ENCODE measurements at regions not wholly inside any gene's neighbourhood (a gene's known extent, or its start where the extent isn't known, plus 50 kb on each side); places are given as distances from the start of the nearest gene placed in this dataset.
"Not testable (repeated sequence)": the region's sequence is repeated elsewhere in the genome, so short reads cannot be mapped to it uniquely, and the experiment has no call there.

DNA sequence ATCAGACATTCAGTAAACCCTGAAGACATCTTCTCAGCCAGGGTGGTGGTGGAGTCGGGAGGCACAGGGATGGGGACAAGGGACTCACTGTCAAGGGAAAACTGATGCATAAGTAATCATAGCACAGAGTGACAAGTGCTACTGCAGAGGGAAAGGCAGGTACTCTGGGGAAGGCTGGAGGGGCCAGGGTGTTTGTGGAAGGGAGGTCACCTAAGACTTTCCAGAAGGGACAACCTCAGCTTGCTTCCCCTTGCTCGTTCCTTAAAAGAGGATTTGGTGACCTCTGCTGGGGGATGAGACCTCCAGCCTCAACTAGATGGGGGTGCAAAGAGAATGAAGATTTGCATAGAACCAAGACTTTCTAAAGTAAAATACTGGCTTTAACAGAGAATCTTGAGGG lies 99.5 kb downstream of the SLC4A3 start:
- no peak for DNase-seq (ENCODE audit: low spot score)

DNA sequence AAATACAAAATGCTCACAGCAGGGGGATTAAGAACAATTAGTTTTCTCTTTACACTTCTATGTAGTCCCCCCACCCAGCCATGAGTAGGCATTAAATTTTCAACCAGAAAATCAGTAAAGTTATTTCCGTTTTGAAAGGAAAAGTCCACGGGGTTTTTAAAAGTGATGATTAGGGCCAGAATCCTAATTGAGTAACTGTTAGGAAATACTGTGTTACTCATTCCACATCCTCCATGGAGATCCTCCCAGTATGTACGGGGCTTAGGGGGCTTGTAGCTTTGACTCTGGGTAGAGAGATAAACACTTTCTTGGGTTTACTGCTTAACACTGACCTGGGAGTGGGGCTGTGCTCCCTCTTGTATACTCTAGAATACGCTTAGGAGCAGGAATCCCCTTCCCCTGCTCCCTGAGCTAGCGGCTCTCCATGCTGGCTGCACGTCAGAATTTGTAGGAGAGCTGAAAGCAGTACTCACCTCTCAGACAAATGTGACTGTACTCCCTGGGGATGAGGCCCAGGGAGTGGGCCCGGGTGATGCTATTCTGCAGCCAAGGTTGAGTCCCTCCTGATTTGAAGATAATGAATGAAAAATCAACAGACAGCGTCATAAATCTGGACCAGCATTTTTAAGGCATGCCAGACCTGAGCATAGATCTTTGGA lies 100.5 kb downstream of the SLC4A3 start:
- DNase-seq (ENCODE audit: low spot score): no peak

- no peak for DNase-seq (ENCODE audit: low spot score)
Measured at GRCh38 chr2:219728991-219729487, 101.6 kb downstream of the SLC4A3 start.

DNA sequence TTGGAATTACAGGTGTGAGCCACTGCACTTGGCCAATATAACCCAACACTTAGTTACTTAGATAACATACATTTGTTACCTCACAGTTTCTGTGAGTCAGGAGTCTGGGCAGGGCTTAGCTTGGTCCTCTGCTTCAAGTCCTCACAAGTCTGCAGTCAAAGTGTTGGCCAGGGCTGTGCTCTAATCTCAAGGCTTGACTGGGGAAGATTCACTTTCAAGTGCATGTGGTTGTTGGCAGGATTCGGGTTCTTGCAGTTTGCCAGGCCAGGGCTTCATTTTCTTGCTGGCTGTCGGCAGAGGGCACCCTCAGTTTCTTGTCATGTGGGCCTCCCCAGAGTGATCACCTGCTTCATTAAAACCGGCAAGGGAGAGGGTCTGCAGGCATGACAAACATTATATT lies 103.7 kb downstream of the SLC4A3 start:
- no peak for DNase-seq (ENCODE audit: low spot score)

DNA sequence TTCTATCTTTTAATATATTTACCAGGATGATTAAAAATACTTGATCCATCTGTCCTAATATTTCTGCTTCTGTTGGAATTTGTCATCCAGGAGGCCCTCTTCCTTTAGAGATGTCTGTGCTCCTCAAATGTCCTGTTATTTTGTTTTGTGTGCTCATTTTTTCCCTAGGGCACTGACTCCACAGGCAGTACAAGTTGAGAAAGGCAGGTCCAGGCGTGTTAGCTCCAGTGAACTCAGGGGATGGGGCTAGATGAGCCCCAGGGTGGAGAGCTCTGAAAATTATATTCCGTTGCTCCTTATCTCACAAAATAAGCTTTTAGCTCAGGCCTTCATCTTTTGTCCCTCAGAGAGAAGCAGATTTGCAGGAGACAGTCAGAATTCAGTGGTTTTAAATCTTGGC lies 105.7 kb downstream of the SLC4A3 start:
- no peak for DNase-seq (ENCODE audit: low spot score)

DNA sequence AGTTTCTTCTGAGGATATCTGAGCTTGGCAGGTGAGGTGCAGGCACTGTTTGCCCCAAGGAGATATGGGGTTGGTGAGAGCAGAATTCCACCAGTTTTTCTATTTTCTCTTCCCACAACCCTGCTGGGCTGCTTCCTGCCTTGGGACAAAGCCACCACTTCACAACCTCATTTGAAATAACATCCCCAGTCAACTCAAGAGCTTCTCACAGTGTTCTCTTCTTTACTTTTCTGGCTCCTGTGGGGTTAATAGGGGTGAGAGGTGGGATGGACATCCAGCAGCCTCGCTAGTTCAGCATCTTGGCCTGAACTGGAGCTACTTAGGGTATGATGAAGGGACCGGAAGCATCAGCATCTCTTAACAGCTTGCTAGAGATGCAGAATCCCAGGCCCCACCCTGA lies 106.3 kb downstream of the SLC4A3 start:
- DNase-seq (ENCODE audit: low spot score): no peak

DNA sequence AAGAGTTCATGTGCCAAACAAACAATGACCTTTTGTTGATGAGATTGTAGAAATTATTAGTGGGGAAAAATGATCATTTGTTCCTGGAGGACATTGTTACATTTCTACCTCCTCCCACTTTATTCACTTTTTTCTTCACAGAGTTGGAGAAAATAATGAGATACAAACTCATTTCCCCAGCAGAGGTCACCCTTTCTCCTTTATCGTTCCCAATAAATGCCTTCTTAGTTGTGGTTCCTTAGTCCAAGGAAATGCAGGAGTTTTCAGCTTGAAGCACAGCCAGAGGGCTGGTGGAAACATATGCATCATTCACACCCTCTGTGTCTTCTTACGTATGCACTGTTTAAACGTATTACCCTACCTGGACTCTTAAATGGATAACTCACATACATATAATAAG lies 108.8 kb downstream of the SLC4A3 start:
- peak; percentile 68 for DNase-seq (ENCODE audit: low spot score)

DNA sequence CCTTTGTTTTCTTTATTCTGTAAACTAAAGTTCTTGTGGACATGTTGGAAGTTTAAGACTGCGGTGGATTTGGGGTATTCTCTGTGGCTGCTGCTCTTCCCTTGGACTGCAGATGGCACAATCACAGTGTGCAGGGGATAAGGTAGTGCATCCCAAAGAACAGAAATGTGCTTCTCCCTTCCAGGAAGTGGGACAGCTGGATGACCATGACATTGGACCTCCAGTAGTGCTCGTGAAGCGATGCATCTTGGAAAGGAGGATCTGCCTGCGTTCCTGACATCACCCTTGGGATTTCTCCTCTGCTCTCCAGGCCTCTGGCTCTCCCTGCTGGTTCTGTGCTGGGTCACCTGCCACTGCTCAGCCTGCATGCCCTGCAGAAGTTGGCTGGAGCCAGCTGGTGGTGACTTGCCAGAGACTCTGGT lies 109.9 kb downstream of the SLC4A3 start:
- DNase-seq (ENCODE audit: low spot score): peak; percentile 62

DNA sequence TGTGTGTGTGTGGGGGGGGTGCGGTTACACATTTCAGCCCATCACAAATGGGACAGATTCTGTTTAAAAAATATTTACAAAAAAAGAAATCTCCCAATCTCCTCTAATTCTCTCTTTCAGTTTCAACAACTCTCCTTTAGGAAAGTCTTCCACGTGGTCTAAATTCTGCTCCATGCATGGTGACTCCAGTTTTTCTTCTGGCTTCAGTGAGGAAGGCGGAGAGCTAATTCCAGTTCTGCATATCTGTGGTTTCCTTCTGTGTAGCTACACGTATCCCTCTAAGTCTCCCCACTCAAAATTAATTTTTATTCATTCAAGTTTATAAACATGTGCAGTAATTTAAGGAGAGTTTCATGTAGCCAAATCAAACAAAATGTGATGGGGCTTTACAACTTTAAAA lies 111.6 kb downstream of the SLC4A3 start:
- DNase-seq (ENCODE audit: low spot score): no peak

GRCh38 chr2:219739866-219740440 lies 112.5 kb downstream of the SLC4A3 start:
- no peak for DNase-seq (ENCODE audit: low spot score)

DNA sequence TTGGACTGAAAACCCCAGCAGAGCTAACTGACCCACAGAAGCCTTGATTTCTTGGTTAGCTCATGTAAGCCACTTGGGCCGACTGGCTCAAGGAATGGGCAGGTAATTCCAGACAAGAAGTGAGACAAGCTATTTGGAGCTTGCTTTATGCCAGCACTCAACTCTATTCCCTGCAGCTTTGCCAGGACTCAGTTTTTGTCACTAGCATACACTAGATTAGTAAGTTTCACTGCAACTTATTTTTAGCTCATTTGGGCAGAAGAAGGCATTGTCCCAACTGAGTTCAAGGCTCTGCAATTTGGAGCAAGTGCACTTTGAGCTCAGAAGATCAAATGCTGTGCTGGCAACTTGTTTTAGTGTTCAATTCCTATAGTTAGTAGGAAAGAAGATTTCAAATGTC lies 116.1 kb downstream of the SLC4A3 start:
- no peak for DNase-seq (ENCODE audit: low spot score)

- no peak for DNase-seq (ENCODE audit: low spot score)
Measured at GRCh38 chr2:219744066-219744465, 116.6 kb downstream of the SLC4A3 start.

- no peak for DNase-seq (ENCODE audit: low spot score)
Measured at GRCh38 chr2:219744600-219744999, 117.2 kb downstream of the SLC4A3 start.

GRCh38 chr2:219747637-219748036 lies 120.2 kb downstream of the SLC4A3 start:
- DNase-seq (ENCODE audit: low spot score): no peak

DNA sequence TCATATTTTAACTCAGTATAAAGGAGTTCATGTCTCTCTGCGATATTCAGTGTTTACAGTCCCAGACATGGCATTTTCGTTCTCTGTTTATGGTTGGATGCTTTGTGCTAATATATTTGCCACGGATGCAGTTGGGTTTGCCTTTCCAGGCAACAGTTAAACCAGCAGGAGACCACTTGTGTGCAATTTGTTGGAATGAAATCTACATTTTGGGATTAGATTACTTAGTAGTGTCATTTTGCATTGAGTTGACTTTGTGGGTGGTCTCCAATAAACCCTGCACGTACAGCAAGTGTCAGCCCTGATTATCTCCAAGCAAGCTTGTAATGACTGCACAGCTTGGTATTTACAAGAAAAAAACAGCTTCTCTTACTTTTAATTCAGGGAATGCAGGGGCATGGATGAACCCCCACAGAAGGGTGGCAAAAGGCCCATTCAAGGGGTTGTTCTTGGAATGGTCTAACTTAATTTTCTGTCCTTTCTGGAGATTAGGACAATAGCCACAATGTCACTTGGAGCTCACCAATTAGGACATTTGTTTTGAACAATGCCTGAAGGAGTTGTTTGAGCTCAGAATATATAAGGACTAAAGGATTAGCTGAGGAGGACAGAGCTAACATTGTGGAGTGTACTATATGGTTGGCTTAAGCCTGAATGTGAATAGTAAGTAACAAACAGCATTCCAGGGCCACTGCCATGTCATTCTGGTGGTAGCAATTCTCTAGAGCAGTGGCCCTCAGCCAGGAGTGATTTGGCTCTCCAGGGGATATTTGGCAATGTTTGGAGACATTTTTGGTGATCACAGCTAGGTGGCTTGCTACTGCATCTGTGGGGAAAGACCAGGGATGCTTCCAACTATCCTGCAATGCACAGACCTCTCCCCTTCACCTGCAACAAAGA lies 121.5 kb downstream of the SLC4A3 start:
- DNase-seq (ENCODE audit: low spot score): no peak

GRCh38 chr2:219751121-219751520 lies 123.7 kb downstream of the SLC4A3 start:
- not testable (repeated sequence) for DNase-seq (ENCODE audit: low spot score)

DNA sequence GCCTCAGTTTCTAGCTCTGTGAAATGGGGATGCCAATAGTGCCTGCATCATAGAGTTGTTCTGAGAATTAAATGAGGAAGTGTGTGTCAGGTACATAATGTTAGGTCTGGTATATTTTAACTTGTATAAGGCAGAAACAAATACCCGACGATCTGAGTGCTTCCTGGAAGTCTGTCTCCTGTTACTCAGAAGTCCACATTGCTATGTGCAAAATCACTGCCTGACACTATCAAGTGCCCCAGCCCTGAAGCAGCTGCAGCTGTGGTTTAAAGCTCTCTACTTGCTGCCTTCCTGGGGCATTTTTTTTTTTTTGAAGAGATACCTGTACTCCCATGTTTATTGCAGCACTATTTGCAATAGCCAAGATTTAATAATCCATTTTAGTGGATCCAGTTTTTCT lies 125.3 kb downstream of the SLC4A3 start:
- DNase-seq (ENCODE audit: low spot score): no peak

- DNase-seq (ENCODE audit: low spot score): peak; percentile 11
Measured at GRCh38 chr2:219758907-219759680, 131.7 kb downstream of the SLC4A3 start.

DNA sequence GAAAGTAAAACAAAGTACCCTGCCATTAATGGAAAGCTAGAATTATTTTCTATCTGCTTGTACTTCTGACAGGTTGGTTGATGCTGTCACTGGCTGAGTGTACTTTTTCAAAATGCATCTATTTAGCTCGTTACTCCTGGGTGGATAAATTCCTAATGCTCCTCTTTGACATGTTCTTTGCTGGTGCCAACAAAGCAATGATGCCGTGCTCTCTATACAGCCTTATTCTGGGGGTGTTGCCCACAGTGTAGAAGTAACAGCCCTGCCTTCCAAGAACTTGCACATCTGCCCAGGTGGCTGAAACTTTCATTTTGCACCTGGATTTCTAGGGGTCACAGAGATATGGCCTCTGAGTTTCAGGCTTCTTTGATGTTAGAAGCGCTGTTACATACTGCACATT lies 132.4 kb downstream of the SLC4A3 start:
- DNase-seq (ENCODE audit: low spot score): no peak

DNA sequence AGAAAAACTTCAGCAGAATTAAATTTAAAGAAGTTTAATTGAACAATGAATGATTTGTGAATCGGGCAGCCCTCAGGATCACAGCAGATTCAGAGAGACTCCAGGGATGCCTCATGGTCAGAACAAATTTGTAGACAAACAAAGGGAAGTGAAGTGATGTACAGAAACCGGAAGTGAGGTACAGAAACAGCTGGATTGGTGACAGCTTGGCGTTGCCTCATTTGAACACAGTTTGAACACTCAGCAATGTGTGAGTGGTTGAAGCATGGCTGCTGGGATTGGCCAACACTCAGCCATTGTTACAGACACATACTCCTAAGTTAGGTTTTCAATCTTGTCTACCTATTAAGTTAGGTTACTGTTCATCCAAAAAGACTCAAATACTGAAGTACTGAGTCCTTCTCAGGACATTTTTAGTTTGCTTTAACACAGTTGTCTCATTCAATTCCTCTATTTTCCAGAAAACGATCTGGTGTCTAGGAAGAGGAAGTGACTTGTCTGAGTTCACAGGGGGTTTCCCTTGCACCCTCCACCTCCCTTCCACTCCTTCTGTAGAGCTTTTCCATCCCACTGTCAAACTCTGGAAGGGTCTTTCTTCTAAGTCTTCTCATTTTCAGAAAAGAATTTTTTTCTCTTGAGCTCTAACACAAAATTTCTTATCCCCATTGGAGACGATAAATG lies 137.9 kb downstream of the SLC4A3 start:
- DNase-seq (ENCODE audit: low spot score): no peak

GRCh38 chr2:219766658-219767057 lies 139.2 kb downstream of the SLC4A3 start:
- no peak for DNase-seq (ENCODE audit: low spot score)

Measured in Ammon's horn (tissue), 1 donor.